RPMI7951 (cell line): ENCODE measurements at regions not wholly inside any gene's neighbourhood (a gene's known extent, or its start where the extent isn't known, plus 50 kb on each side); places are given as distances from the start of the nearest gene placed in this dataset.
"Not testable (repeated sequence)": the region's sequence is repeated elsewhere in the genome, so short reads cannot be mapped to it uniquely, and the experiment has no call there.

Source experiments
- DNase-seq: peaks from one replicate; pipeline ENCODE4 v3.0.0-alpha.2; 2012; ENCODE audit warnings: low read depth

DNA sequence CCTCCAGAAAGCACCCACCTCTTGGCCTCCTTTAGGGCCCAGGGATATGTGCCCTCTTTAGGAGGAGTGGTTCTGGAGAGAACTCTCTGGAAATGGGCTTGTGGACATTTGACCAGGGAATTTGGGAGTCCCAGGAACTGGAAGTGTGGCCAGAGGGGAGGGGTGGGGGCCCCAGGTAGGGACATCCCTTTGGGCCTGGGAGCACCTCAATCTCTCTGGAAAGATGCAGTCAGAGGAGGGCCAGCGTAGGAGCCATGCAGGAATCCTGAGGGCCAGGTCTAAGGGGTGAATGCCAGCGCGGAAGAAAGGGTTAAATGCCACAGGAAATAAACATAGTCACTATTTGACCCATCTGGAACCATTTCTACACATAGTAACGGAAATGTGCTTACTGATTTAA is 50.3 kb upstream of the ITGA11 start:
- no peak for DNase-seq

GRCh38 chr15:68483165-68483564 is 51.2 kb upstream of the ITGA11 start:
- DNase-seq, result no peak

DNA sequence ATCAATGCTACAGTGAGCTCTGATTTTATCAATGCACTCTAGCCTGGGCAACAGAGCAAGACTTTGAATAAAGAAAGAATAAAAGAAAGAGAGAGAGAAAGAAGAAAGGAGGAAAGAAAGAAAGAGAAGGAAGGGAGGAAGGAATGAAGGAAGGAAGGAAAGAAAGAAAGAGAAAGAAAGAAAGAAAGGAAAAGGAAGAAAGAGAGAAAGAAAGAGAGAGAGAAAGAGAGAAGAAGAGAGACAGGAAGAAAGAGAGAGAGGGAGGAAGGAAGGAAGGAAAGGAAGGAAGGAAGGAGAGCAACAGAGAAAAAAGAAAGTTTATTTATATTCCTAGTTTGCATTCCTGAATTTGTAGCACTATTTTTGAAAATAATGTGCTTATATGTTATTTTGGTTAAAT is 52.3 kb upstream of the ITGA11 start:
- DNase-seq, result no peak

- peak; percentile 94 for DNase-seq
Measured at GRCh38 chr15:68484696-68485400, 52.9 kb upstream of the ITGA11 start.

GRCh38 chr15:68485721-68486360 is 53.9 kb upstream of the ITGA11 start:
- no peak for DNase-seq

DNA sequence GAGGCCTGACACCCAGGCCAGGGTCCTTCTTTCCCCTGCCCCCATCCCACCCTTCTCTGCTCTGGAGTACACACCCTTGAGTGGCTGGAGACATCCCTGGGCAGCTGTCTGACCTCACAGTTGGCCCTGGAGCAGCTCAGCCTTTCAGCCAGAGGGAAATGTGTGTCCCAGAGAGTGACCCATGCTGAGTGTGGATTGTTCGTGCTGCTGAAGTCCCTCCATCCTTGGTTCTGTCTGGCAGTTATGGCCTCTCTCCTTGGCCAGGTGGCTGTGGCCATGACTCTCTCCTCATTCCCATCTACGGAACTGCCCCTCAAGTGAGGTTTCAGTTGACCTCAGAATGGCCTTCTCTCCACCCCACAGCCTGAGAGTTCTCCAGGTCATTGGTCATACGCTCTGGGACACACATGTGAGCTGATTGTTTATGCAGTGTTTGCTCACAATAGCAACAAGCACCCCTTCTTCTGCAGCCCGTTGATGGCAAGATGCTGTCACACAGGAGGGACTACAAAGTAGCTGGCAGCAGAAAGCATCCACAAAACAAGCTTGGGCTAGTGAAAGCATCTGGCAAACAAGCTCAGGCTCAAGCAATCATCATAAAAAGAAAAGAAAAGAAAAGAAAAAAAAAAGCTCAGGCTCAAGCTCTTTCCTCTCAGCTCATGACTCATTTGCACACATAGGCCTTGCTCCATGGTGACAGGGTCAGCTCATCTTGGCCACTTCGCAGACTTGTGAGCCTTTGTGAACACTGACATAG is 55.3 kb upstream of the ITGA11 start:
- peak; percentile 89 for DNase-seq

DNA sequence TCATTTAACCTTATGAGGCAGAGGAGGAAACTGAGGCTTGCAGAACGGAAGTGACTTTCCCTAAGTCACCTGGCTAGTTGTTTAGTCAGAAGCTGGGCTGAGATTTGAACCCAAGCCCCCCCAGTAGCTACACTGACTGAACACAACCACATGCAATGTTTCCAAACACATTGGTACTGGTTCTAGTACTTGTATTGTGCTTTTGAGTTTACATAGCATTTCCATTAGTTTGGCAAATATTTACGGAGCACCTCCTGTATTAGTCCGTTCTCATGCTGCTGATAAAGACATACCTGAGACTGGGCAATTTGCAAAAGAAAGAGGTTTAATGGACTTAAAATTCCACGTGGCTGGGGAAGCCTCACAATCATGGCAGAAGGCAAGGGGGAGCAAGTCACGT is 56.3 kb upstream of the ITGA11 start:
- DNase-seq, result no peak

- DNase-seq, result no peak
Measured at GRCh38 chr15:68488966-68489365, 57.0 kb upstream of the ITGA11 start.

- DNase-seq, result peak; percentile 53
Measured at GRCh38 chr15:68489421-68489820, 57.5 kb upstream of the ITGA11 start.

GRCh38 chr15:68491415-68492106 is 59.6 kb upstream of the ITGA11 start:
- no peak for DNase-seq

DNA sequence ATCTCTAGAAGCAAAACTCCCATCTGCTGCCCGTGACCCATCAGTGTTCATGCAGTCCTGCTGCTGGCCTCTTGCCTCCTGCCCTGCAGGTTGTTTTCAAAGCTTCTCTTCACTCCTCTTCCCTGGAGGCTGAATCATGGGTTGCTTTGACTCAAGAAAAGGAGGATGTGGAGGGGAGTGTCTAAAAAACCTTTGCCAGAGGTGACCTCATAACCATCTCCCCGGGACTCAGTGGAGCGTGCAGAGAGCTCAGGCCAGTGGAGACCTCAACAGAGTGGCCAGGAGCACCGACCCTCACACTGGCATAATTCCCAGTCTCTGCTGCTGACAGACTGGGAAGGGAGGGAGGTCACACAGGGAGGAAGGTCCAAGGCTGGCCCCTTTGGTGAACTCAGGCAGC is 60.9 kb upstream of the ITGA11 start:
- peak; percentile 96 for DNase-seq

- DNase-seq, result peak; percentile 59
Measured at GRCh38 chr15:68493629-68494028, 61.7 kb upstream of the ITGA11 start.

GRCh38 chr15:68494573-68495110 is 62.7 kb upstream of the ITGA11 start:
- no peak for DNase-seq

- DNase-seq, result no peak
Measured at GRCh38 chr15:68495221-68495950, 63.4 kb upstream of the ITGA11 start.

DNA sequence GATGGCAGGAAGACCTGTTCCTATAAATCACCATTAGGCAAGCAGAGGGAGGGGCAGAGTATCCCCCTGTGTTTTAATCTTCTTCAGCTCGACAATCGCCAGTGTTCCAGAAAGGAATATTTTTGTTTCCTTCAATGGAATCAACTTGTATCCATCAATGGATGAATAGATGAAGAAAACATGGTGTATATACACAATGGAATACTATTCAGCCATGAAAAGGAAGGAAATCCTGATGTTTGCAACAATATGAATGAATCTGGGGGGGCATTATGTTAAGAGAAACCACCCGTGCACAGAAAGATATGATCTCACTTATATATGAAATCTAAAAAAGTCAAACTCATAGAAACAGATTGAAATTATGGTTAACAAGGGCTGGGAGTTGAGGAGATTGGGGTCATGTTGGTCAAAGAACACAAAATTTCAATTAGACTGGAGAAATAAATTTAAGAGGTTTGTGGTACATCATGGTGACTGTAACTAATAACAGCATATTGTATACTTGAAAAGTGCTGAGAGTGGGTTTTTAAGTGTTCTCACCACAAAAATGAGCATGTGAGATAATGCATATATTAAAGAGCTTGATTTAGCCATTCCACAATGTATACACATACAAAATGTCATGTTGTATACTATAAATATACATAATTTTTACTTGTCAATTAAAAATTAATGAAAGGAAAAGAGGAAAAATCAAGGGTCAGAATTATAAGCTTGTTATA is 64.2 kb upstream of the ITGA11 start:
- DNase-seq, result no peak

- not testable (repeated sequence) for DNase-seq
Measured at GRCh38 chr15:68496751-68497150, 64.8 kb upstream of the ITGA11 start.

- no peak for DNase-seq
Measured at GRCh38 chr15:68497206-68497910, 65.4 kb upstream of the ITGA11 start.

DNA sequence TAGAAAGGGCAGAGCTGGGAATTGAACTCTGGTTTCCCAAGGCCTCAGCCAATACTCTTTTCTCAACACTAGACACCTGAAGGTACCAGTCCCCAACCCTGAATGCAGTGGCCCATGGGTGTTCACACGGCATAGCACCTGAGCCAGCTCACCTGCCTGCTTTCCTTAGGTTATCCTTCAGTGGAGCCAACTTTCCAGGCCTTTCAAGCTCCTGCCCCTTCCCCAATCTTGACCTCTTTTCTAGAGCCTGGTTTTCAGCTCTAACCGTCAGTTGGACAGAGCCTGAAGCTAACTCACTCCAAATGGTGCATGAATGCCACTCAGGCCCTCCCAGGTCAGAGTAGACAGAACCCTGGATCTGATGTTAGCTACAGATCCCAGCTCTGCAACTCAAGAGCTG is 66.1 kb upstream of the ITGA11 start:
- DNase-seq, result no peak

DNA sequence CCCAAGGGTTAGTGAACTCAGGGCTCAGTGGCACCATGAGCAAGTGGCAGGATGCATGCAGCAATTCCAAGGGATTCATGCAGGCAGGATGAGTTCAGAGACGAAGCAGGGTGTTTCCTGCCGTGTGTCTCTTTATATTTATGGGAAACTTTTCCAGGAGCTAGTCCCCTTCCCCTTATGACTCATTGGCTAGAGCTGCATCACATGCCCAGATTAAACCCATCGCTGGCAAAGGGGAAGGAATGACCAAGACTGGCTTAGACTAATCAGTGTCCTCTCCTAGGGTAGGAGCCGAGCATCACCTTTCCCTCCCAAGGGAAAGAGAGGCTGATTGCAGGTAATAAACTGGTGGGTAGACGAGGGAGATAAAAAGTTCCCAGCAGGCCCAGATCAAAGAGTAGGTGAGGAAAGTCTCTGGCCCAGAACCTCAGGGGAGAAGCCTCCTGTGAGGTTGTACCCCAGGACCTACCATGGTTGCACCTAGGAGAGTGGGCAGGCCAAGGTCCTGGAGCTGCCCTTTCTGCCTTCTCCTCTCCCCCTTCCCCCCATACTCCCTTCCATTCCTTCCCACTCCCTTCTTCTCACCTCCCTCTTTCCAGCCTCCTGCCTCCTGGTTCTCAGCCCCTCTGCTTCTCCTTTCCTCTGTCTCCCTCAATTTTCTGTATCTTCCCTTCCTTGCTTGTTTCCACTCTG is 67.8 kb upstream of the ITGA11 start:
- DNase-seq, result peak; percentile 46
